ENCODE measurements at regions not wholly inside any gene's neighbourhood (a gene's known extent, or its start where the extent isn't known, plus 50 kb on each side); places are given as distances from the start of the nearest gene placed in this dataset.
"Not testable (repeated sequence)": the region's sequence is repeated elsewhere in the genome, so short reads cannot be mapped to it uniquely, and the experiment has no call there.

GRCh38 chr6:8846680-8847079, 411.3 kb upstream of the SLC35B3 start:
- DNase-seq = not testable (repeated sequence)

GRCh38 chr6:8845690-8846089, 410.3 kb upstream of the SLC35B3 start:
- no peak for DNase-seq

GRCh38 chr6:8844968-8845367, 409.6 kb upstream of the SLC35B3 start:
- no peak for DNase-seq

- DNase-seq = no peak
These were observed 404.3 kb upstream of the SLC35B3 start for GRCh38 chr6:8839626-8840025.

GRCh38 chr6:8837343-8837742, 402.0 kb upstream of the SLC35B3 start:
- DNase-seq = no peak

GRCh38 chr6:8832695-8833094, 397.4 kb upstream of the SLC35B3 start:
- DNase-seq = not testable (repeated sequence)

- no peak for DNase-seq
These were observed 396.2 kb upstream of the SLC35B3 start for GRCh38 chr6:8831366-8832152.

GRCh38 chr6:8830794-8831193, 395.4 kb upstream of the SLC35B3 start:
- DNase-seq = no peak

GRCh38 chr6:8829796-8830195, 394.5 kb upstream of the SLC35B3 start:
- no peak for DNase-seq

- no peak for DNase-seq
These were observed 394.0 kb upstream of the SLC35B3 start for GRCh38 chr6:8829296-8829695.

GRCh38 chr6:8828376-8828775, 393.0 kb upstream of the SLC35B3 start:
- DNase-seq = no peak

GRCh38 chr6:8825726-8826125, 390.4 kb upstream of the SLC35B3 start:
- DNase-seq = no peak

- no peak for DNase-seq
These were observed 386.6 kb upstream of the SLC35B3 start for GRCh38 chr6:8821981-8822381.

- no peak for DNase-seq
These were observed 385.0 kb upstream of the SLC35B3 start for GRCh38 chr6:8820313-8820712.

GRCh38 chr6:8819446-8819845, 384.1 kb upstream of the SLC35B3 start:
- DNase-seq = no peak

GRCh38 chr6:8814440-8815000, 379.2 kb upstream of the SLC35B3 start:
- DNase-seq = no peak

GRCh38 chr6:8810325-8810724, 375.0 kb upstream of the SLC35B3 start:
- no peak for DNase-seq

- DNase-seq = no peak
These were observed 374.3 kb upstream of the SLC35B3 start for GRCh38 chr6:8809662-8810061.

GRCh38 chr6:8803181-8803760, 367.9 kb upstream of the SLC35B3 start:
- DNase-seq = no peak

- DNase-seq = not testable (repeated sequence)
These were observed 367.1 kb upstream of the SLC35B3 start for GRCh38 chr6:8802397-8802796.

- no peak for DNase-seq
These were observed 359.1 kb upstream of the SLC35B3 start for GRCh38 chr6:8794420-8794819.

GRCh38 chr6:8789878-8790277, 354.5 kb upstream of the SLC35B3 start:
- no peak for DNase-seq

- DNase-seq = no peak
These were observed 349.9 kb upstream of the SLC35B3 start for GRCh38 chr6:8785223-8785622.

GRCh38 chr6:8783191-8783590, 347.8 kb upstream of the SLC35B3 start:
- DNase-seq = no peak
